Colonic mucosa (tissue), 4 donors: ENCODE measurements at regions not wholly inside any gene's neighbourhood (a gene's known extent, or its start where the extent isn't known, plus 50 kb on each side); places are given as distances from the start of the nearest gene placed in this dataset.

Experiments
- DNase-seq: peaks from one replicate; pipeline ENCODE4 v3.0.0-alpha.2; 2020
- H3K27ac ChIP-seq: fragments of 200-600 bp; one replicate; pipeline ENCODE4 v1.8.0; 2021
- H3K27me3 ChIP-seq: fragments of 200-600 bp; one replicate; pipeline ENCODE4 v1.8.0; 2021
- H3K36me3 ChIP-seq: fragments of 200-600 bp; one replicate; pipeline ENCODE4 v1.8.0; 2021
- H3K4me1 ChIP-seq: fragments of 200-600 bp; one replicate; pipeline ENCODE4 v1.8.0; 2021; ENCODE audit warnings: mild to moderate bottlenecking
- H3K4me3 ChIP-seq: fragments of 200-600 bp; one replicate; pipeline ENCODE4 v1.8.0; 2021
- H3K9ac ChIP-seq, 2 donors: one replicate each; pipeline ENCODE4 v1.7.0; 2013; ENCODE audit warnings: control low read depth in 2 of 2, low read depth in 2 of 2, low read length in 2 of 2
- H3K9me3 ChIP-seq: fragments of 200-600 bp; one replicate; pipeline ENCODE4 v1.8.0; 2021
- intact Hi-C: fragments of 100-400 bp; cut with DNase I; formaldehyde crosslinking; loops from one replicate; pipeline ENCODE4 v1.14.1; 2022
- TF ChIP-seq, protein P1 (sequence below): fragments of 200-600 bp; IDR thresholded peaks from one replicate; pipeline ENCODE4 v1.8.0; 2022; ENCODE audit warnings: antibody characterized with exemption, mild to moderate bottlenecking
- donor health status: healthy.
- donor health status: DM: no; HTN: no; CAD: no.
- donor health status: DM: no; HTN: no; CAD: no.

- Histone ChIP-seq H3K9me3 (no peaks in the 10 kb centered on the region), H3K27ac (no peak overlapping the region), H3K4me3 (no peak overlapping the region), H3K4me1 (no peaks in the 10 kb centered on the region), H3K27me3 (no peaks in the 10 kb centered on the region), H3K9ac (no peak overlapping the region), H3K36me3 (no peaks in the 10 kb centered on the region)
- no peak for DNase-seq
- intact Hi-C loops = no loop called here
- TF ChIP-seq, protein P1, sequence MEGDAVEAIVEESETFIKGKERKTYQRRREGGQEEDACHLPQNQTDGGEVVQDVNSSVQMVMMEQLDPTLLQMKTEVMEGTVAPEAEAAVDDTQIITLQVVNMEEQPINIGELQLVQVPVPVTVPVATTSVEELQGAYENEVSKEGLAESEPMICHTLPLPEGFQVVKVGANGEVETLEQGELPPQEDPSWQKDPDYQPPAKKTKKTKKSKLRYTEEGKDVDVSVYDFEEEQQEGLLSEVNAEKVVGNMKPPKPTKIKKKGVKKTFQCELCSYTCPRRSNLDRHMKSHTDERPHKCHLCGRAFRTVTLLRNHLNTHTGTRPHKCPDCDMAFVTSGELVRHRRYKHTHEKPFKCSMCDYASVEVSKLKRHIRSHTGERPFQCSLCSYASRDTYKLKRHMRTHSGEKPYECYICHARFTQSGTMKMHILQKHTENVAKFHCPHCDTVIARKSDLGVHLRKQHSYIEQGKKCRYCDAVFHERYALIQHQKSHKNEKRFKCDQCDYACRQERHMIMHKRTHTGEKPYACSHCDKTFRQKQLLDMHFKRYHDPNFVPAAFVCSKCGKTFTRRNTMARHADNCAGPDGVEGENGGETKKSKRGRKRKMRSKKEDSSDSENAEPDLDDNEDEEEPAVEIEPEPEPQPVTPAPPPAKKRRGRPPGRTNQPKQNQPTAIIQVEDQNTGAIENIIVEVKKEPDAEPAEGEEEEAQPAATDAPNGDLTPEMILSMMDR = no peak
These were observed 89.4 kb downstream of the ANKRD10 start for GRCh38 chr13:110825516-110825915.

DNA sequence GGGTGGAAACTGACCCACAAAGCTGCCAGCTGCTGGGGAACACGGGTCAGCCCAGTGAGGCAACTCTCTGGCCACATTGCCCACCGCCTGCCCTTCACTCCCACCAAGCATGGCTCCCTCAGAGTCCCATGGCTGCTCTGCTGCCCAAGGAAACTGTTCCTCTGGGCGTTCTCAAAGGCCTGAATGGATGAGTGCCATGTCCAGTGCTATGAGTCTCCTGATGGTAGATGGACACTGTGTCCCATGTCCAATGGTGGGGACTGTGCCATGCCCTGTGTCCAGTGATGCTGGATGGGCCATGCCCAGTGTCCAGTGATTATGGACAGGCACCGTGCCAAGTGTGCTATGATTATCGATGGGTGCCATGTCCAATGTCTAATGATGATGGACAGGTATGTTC is 88.8 kb downstream of the ANKRD10 start:
- no peaks in the 10 kb centered on the region for H3K4me1 ChIP-seq
- TF ChIP-seq, protein P1 = no peak
- no peak overlapping the region for H3K27ac ChIP-seq
- no peak overlapping the region for H3K4me3 ChIP-seq
- no peak overlapping the region for H3K9ac ChIP-seq
- intact Hi-C loops = no loop called here
- DNase-seq = no peak
- H3K36me3 ChIP-seq = no peaks in the 10 kb centered on the region
- H3K27me3 ChIP-seq = no peaks in the 10 kb centered on the region
- H3K9me3 ChIP-seq = no peaks in the 10 kb centered on the region

GRCh38 chr13:110826861-110827672 is 87.8 kb downstream of the ANKRD10 start:
- Histone ChIP-seq H3K9me3 (no peaks in the 10 kb centered on the region), H3K4me1 (no peaks in the 10 kb centered on the region), H3K4me3 (no peak overlapping the region), H3K27me3 (no peaks in the 10 kb centered on the region), H3K36me3 (no peaks in the 10 kb centered on the region), H3K27ac (no peak overlapping the region), H3K9ac (no peak overlapping the region)
- TF ChIP-seq, protein P1 = no peak
- intact Hi-C loops = no loop called here
- no peak for DNase-seq
